ENCODE measurements at regions not wholly inside any gene's neighbourhood (a gene's known extent, or its start where the extent isn't known, plus 50 kb on each side); places are given as distances from the start of the nearest gene placed in this dataset.

GRCh38 chr2:216792222-216793021 lies 67.4 kb downstream of the TNP1 start:
- ChIA-PET CTCF (interaction anchor here (0.6 to 2.5 kb wide), 17 partner anchors 13 to 964 kb away, joined by 3 to 9 read pairs (median 4); partner anchors contain the start of gene IGFBP5), POLR2A (interaction anchor here (0.8 to 2.1 kb wide), 8 partner anchors 12 to 294 kb away, joined by 3 to 11 read pairs (median 4); partner anchors contain the start of genes IGFBP5 and RPL37A)
- H3K4me1 ChIP-seq (ENCODE audit: control insufficient read depth in 1 of 2, insufficient read depth in 2 of 2, low read depth in 1 of 2, low read length in 1 of 2) = peaks cover 4 to 42% of the 10 kb centered on the region in 2 experiments; a peak in 3 of 4 replicates
- DNase-seq = peak; percentile 69
- no peaks in the 10 kb centered on the region for H3K36me3 ChIP-seq (replicated peaks in 1 of 2; ENCODE audit: control insufficient read depth in 1 of 2, insufficient read depth in 2 of 2, low read length in 1 of 2)
- H3K9me3 ChIP-seq = no peaks in the 10 kb centered on the region
- no peaks in the 10 kb centered on the region for H3K27me3 ChIP-seq (ENCODE audit: insufficient read depth)
- peak overlapping the region; percentile 47 to 91 for H3K27ac ChIP-seq (ENCODE audit: low read depth in 2 of 2, low read length in 1 of 2)
- H3K4me3 ChIP-seq (ENCODE audit: low read depth in 2 of 2, low read length in 1 of 2) = no peak overlapping the region
- no peaks in the 10 kb centered on the region for H4K20me1 ChIP-seq (ENCODE audit: insufficient read depth)
- 0 out of 2 replicates have a peak overlapping the region, but pooled peaks have one; percentile 5 for H3K4me2 ChIP-seq
- TF ChIP-seq, protein P1, sequence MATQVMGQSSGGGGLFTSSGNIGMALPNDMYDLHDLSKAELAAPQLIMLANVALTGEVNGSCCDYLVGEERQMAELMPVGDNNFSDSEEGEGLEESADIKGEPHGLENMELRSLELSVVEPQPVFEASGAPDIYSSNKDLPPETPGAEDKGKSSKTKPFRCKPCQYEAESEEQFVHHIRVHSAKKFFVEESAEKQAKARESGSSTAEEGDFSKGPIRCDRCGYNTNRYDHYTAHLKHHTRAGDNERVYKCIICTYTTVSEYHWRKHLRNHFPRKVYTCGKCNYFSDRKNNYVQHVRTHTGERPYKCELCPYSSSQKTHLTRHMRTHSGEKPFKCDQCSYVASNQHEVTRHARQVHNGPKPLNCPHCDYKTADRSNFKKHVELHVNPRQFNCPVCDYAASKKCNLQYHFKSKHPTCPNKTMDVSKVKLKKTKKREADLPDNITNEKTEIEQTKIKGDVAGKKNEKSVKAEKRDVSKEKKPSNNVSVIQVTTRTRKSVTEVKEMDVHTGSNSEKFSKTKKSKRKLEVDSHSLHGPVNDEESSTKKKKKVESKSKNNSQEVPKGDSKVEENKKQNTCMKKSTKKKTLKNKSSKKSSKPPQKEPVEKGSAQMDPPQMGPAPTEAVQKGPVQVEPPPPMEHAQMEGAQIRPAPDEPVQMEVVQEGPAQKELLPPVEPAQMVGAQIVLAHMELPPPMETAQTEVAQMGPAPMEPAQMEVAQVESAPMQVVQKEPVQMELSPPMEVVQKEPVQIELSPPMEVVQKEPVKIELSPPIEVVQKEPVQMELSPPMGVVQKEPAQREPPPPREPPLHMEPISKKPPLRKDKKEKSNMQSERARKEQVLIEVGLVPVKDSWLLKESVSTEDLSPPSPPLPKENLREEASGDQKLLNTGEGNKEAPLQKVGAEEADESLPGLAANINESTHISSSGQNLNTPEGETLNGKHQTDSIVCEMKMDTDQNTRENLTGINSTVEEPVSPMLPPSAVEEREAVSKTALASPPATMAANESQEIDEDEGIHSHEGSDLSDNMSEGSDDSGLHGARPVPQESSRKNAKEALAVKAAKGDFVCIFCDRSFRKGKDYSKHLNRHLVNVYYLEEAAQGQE (IDR thresholded peaks at IDR 0.05; ENCODE audit: low read depth, low read length) = no peak
- no peak for TF ChIP-seq IRF3 (IDR thresholded peaks at IDR 0.05; ENCODE audit: low read depth, low read length)
- TF ChIP-seq EP300 (IDR thresholded peaks at IDR 0.05; ENCODE audit: borderline replicate concordance in 1 of 2, low read depth in 1 of 2, low read length in 1 of 2) = peak in 1 of 2 experiments; percentile 76; a peak in 2 of 4 replicates
- TF ChIP-seq RAD21 (IDR thresholded peaks at IDR 0.05; ENCODE audit: low read length) = peak; percentile 35
- TF ChIP-seq CTCF (IDR thresholded peaks at IDR 0.05) = peak; percentile 33; the same call in 1 of the 2 replicates
- TF ChIP-seq MXI1 (IDR thresholded peaks at IDR 0.05; ENCODE audit: low read depth, low read length) = peak; percentile 44; the same call in 1 of the 2 replicates
- TF ChIP-seq GATA2 (CRISPR knock-in tag; IDR thresholded peaks at IDR 0.05) = peak; percentile 75
- TF ChIP-seq RFX5 (IDR thresholded peaks at IDR 0.05; ENCODE audit: low read length) = peak; percentile 13; the same call in 1 of the 2 replicates
- TF ChIP-seq SMC3 (IDR thresholded peaks at IDR 0.05; ENCODE audit: low read depth, low read length) = peak; percentile 8; the same call in 1 of the 2 replicates
- TF ChIP-seq RCOR1 (IDR thresholded peaks at IDR 0.05; ENCODE audit: low read length) = peak; percentile 79
- WGBS (ENCODE audit: low lambda C conversion rate) = 30% methylated on average over 8 of the region's 8 CpGs
- H3F3A ChIP-seq (replicated peaks; ENCODE audit: insufficient read depth) = no peaks in the 10 kb centered on the region
- H3K79me2 ChIP-seq (ENCODE audit: insufficient read depth) = no peaks in the 10 kb centered on the region
- H3K9me2 ChIP-seq = no peaks in the 10 kb centered on the region
- H2AFZ ChIP-seq (ENCODE audit: low read depth) = 0 out of 2 replicates have a peak overlapping the region, but pooled peaks have one; percentile 5
- H3K9ac ChIP-seq = no peak overlapping the region
